ENCODE measurements at regions not wholly inside any gene's neighbourhood (a gene's known extent, or its start where the extent isn't known, plus 50 kb on each side); places are given as distances from the start of the nearest gene placed in this dataset.

- DNase-seq (peak; percentile 90 to 94 (median 93)), FAIRE-seq (peak; percentile 49)
- Histone ChIP-seq H3K4me1 (ENCODE audit: control insufficient read depth in 2 of 3, insufficient read depth in 2 of 3, low read depth in 1 of 3, low read length in 3 of 3) (peaks cover 0 to 3% (median 2%) of the 10 kb centered on the region in 3 donors), H3K27ac (ENCODE audit: low read depth in 2 of 2, low read length in 2 of 2) (peak overlapping the region in 1 of 2 donors; percentile 64), H3K9ac (ENCODE audit: low read length in 3 of 3) (peak overlapping the region; percentile 52 to 90 (median 82)), H3K27me3 (ENCODE audit: control insufficient read depth, insufficient read depth, low read length) (no peaks in the 10 kb centered on the region), H3K36me3 (ENCODE audit: control insufficient read depth in 2 of 3, insufficient read depth in 3 of 3, low read length in 3 of 3) (no peaks in the 10 kb centered on the region), H3K9me3 (ENCODE audit: control insufficient read depth in 2 of 3, insufficient read depth in 1 of 3, low read length in 3 of 3) (no peaks in the 10 kb centered on the region), H3K4me3 (ENCODE audit: low read length in 3 of 3) (peak overlapping the region; percentile 64 to 91 (median 88))
- intact Hi-C loops (cut with DNase I) = no loop called here
- TF ChIP-seq CTCF (IDR thresholded peaks at IDR 0.05; ENCODE audit: borderline replicate concordance, extremely low read depth, insufficient read depth) = peak; percentile 96
Measured at GRCh38 chr4:57163530-57164459, 53.6 kb upstream of the IGFBP7 start.

- intact Hi-C loops (cut with DNase I) = no loop called here
- Histone ChIP-seq H3K27ac (ENCODE audit: low read depth in 2 of 2, low read length in 2 of 2) (no peak overlapping the region), H3K4me1 (ENCODE audit: control insufficient read depth in 2 of 3, insufficient read depth in 2 of 3, low read depth in 1 of 3, low read length in 3 of 3) (peaks cover 0 to 3% (median 2%) of the 10 kb centered on the region in 3 donors), H3K27me3 (ENCODE audit: control insufficient read depth, insufficient read depth, low read length) (no peaks in the 10 kb centered on the region), H3K36me3 (ENCODE audit: control insufficient read depth in 2 of 3, insufficient read depth in 3 of 3, low read length in 3 of 3) (no peaks in the 10 kb centered on the region), H3K4me3 (ENCODE audit: low read length in 3 of 3) (no peak overlapping the region), H3K9me3 (ENCODE audit: control insufficient read depth in 2 of 3, insufficient read depth in 1 of 3, low read length in 3 of 3) (no peaks in the 10 kb centered on the region), H3K9ac (ENCODE audit: low read length in 3 of 3) (no peak overlapping the region)
- no peak for DNase-seq
- TF ChIP-seq CTCF (IDR thresholded peaks at IDR 0.05; ENCODE audit: borderline replicate concordance, extremely low read depth, insufficient read depth) = no peak
- no peak for FAIRE-seq
Measured at GRCh38 chr4:57162499-57163019, 52.4 kb upstream of the IGFBP7 start.

Data from kidney (tissue), 13 donors.